Parathyroid adenoma (tissue), 2 donors: ENCODE measurements at regions not wholly inside any gene's neighbourhood (a gene's known extent, or its start where the extent isn't known, plus 50 kb on each side); places are given as distances from the start of the nearest gene placed in this dataset.

Source experiments
- H2AFZ ChIP-seq: fragments of 300-600 bp; sonication (generic); one replicate; pipeline ENCODE4 v1.7.0; 2017; ENCODE audit warnings: antibody characterized with exemption, mild to moderate bottlenecking
- H3K27ac ChIP-seq: fragments of 300-600 bp; sonication (generic); one replicate; pipeline ENCODE4 v1.7.0; 2017
- H3K27me3 ChIP-seq: fragments of 300-600 bp; sonication (generic); one replicate; pipeline ENCODE4 v1.7.0; 2017; ENCODE audit warnings: low read length; ENCODE audit not compliant: control insufficient read depth, insufficient read depth
- H3K36me3 ChIP-seq: fragments of 300-600 bp; sonication (generic); one replicate; pipeline ENCODE4 v1.7.0; 2017; ENCODE audit warnings: low read length; ENCODE audit not compliant: control insufficient read depth, insufficient read depth
- H3K4me1 ChIP-seq: fragments of 300-600 bp; sonication (generic); one replicate; pipeline ENCODE4 v1.7.0; 2017; ENCODE audit warnings: control low read depth
- H3K4me2 ChIP-seq: fragments of 300-600 bp; sonication (generic); one replicate; pipeline ENCODE4 v1.7.0; 2017; ENCODE audit warnings: low read length
- H3K4me3 ChIP-seq: fragments of 300-600 bp; sonication (generic); one replicate; pipeline ENCODE4 v1.7.0; 2017; ENCODE audit warnings: low read depth, low read length
- H3K79me2 ChIP-seq: fragments of 300-600 bp; sonication (generic); one replicate; pipeline ENCODE4 v1.7.0; 2017; ENCODE audit warnings: control low read depth
- H3K9ac ChIP-seq: fragments of 300-600 bp; sonication (generic); one replicate; pipeline ENCODE4 v1.7.0; 2017; ENCODE audit warnings: mild to moderate bottlenecking
- H3K9me3 ChIP-seq: fragments of 300-600 bp; sonication (generic); one replicate; pipeline ENCODE4 v1.7.0; 2017; ENCODE audit warnings: low read length; ENCODE audit not compliant: control insufficient read depth
- CTCF ChIP-seq: fragments of 300-600 bp; sonication (generic); IDR thresholded peaks from one replicate; pipeline ENCODE4 v1.7.0; 2017; ENCODE audit warnings: antibody characterized with exemption, mild to moderate bottlenecking
- donor health status: primary hyperparathyroidism.

- no peaks in the 10 kb centered on the region for H3K36me3 ChIP-seq
- no peak overlapping the region for H3K27ac ChIP-seq
- no peak overlapping the region for H3K4me2 ChIP-seq
- H2AFZ ChIP-seq: no peak overlapping the region
- no peak overlapping the region for H3K4me3 ChIP-seq
- no peak for TF ChIP-seq CTCF
- H3K9ac ChIP-seq: no peak overlapping the region
- no peaks in the 10 kb centered on the region for H3K4me1 ChIP-seq
- no peaks in the 10 kb centered on the region for H3K27me3 ChIP-seq
- H3K9me3 ChIP-seq: no peaks in the 10 kb centered on the region
- H3K79me2 ChIP-seq: no peaks in the 10 kb centered on the region
Measured at GRCh38 chr3:69472093-69472492, 86.2 kb upstream of the FRMD4B start.

- Histone ChIP-seq H3K9me3 (no peaks in the 10 kb centered on the region), H3K27me3 (no peaks in the 10 kb centered on the region), H3K9ac (no peak overlapping the region), H2AFZ (no peak overlapping the region), H3K27ac (no peak overlapping the region), H3K4me2 (no peak overlapping the region), H3K36me3 (no peaks in the 10 kb centered on the region), H3K79me2 (no peaks in the 10 kb centered on the region), H3K4me3 (no peak overlapping the region), H3K4me1 (no peaks in the 10 kb centered on the region)
- no peak for TF ChIP-seq CTCF
Measured at GRCh38 chr3:69463531-69463930, 77.6 kb upstream of the FRMD4B start.

- no peaks in the 10 kb centered on the region for H3K79me2 ChIP-seq
- no peaks in the 10 kb centered on the region for H3K27me3 ChIP-seq
- no peak overlapping the region for H3K27ac ChIP-seq
- no peaks in the 10 kb centered on the region for H3K4me1 ChIP-seq
- no peak for TF ChIP-seq CTCF
- no peak overlapping the region for H3K4me3 ChIP-seq
- no peak overlapping the region for H2AFZ ChIP-seq
- H3K36me3 ChIP-seq: no peaks in the 10 kb centered on the region
- no peak overlapping the region for H3K9ac ChIP-seq
- no peaks in the 10 kb centered on the region for H3K9me3 ChIP-seq
- no peak overlapping the region for H3K4me2 ChIP-seq
Measured at GRCh38 chr3:69462826-69463100, 76.9 kb upstream of the FRMD4B start.

GRCh38 chr3:69462022-69462825, 76.3 kb upstream of the FRMD4B start:
- Histone ChIP-seq H3K27ac (no peak overlapping the region), H3K4me3 (no peak overlapping the region), H3K36me3 (no peaks in the 10 kb centered on the region), H3K79me2 (no peaks in the 10 kb centered on the region), H2AFZ (no peak overlapping the region), H3K4me2 (no peak overlapping the region), H3K9ac (no peak overlapping the region), H3K27me3 (no peaks in the 10 kb centered on the region), H3K9me3 (no peaks in the 10 kb centered on the region), H3K4me1 (no peaks in the 10 kb centered on the region)
- TF ChIP-seq CTCF: no peak

- Histone ChIP-seq H3K27me3 (no peaks in the 10 kb centered on the region), H3K79me2 (no peaks in the 10 kb centered on the region), H3K36me3 (no peaks in the 10 kb centered on the region), H3K4me1 (no peaks in the 10 kb centered on the region), H3K4me2 (no peak overlapping the region), H3K4me3 (no peak overlapping the region), H3K9ac (no peak overlapping the region), H3K27ac (no peak overlapping the region), H2AFZ (no peak overlapping the region), H3K9me3 (no peaks in the 10 kb centered on the region)
- TF ChIP-seq CTCF: no peak
Measured at GRCh38 chr3:69460034-69460433, 74.1 kb upstream of the FRMD4B start.
